ENCODE measurements at regions not wholly inside any gene's neighbourhood (a gene's known extent, or its start where the extent isn't known, plus 50 kb on each side); places are given as distances from the start of the nearest gene placed in this dataset.

DNA sequence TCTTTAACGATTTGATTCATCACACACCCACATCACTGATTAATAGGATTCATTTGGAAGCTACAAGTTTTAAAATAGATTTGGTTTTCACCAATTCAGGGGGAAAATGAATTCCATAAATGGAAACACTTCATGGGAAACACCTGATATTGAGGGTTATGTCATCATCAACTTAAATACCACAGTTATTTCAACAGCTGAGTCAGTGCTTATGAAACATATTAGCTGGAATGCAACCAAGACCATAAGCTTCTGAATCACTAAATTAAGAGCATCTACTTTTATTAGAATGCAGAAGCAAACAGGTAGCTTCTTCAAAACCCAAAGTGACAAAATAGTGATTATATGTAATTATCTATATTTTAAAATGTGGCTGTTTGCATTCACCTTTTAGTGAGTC lies 207.8 kb upstream of the DCAF8L1 start:
- TF ChIP-seq, protein P1, sequence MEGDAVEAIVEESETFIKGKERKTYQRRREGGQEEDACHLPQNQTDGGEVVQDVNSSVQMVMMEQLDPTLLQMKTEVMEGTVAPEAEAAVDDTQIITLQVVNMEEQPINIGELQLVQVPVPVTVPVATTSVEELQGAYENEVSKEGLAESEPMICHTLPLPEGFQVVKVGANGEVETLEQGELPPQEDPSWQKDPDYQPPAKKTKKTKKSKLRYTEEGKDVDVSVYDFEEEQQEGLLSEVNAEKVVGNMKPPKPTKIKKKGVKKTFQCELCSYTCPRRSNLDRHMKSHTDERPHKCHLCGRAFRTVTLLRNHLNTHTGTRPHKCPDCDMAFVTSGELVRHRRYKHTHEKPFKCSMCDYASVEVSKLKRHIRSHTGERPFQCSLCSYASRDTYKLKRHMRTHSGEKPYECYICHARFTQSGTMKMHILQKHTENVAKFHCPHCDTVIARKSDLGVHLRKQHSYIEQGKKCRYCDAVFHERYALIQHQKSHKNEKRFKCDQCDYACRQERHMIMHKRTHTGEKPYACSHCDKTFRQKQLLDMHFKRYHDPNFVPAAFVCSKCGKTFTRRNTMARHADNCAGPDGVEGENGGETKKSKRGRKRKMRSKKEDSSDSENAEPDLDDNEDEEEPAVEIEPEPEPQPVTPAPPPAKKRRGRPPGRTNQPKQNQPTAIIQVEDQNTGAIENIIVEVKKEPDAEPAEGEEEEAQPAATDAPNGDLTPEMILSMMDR (IDR thresholded peaks at IDR 0.05), result no peak
- TF ChIP-seq POLR2A (IDR thresholded peaks at IDR 0.05), result no peak
- no peaks in the 10 kb centered on the region for H3K4me1 ChIP-seq
- DNase-seq (no peak), ATAC-seq (no peak)
- H3K9me3 ChIP-seq, result no peaks in the 10 kb centered on the region
- H3K36me3 ChIP-seq, result no peaks in the 10 kb centered on the region
- 59% methylated on average over 1 of the region's 1 CpG for WGBS (ENCODE audit: insufficient coverage, low coverage, low lambda C conversion rate, missing lambda C conversion rate)
- intact Hi-C loops (cut with DNase I), result no loop called here
- H3K27me3 ChIP-seq, result no peaks in the 10 kb centered on the region
- H3K4me3 ChIP-seq, result no peak overlapping the region
- H3K27ac ChIP-seq, result no peak overlapping the region

DNA sequence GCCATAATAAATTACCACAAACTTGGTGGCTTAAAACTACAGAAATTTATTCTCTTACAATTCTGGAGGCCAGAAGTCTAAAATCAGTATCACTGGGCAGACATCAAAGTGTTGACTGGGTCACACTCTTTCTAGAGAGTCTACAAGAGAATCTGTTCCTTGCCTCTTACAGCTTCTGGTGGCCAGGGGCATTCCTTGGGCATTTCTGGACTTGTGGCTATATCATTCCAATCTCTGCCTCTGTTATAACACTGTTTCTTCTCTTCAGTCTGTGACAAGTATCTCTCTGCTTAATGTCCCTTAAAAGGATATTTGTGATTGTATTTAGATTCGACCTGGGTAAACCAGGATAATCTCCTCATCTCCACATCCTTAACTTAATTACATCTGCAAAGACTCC lies 207.3 kb upstream of the DCAF8L1 start:
- intact Hi-C loops (cut with DNase I), result no loop called here
- no peak for TF ChIP-seq POLR2A (IDR thresholded peaks at IDR 0.05)
- TF ChIP-seq, protein P1 (IDR thresholded peaks at IDR 0.05), result no peak
- no peak overlapping the region for H3K4me3 ChIP-seq
- no peaks in the 10 kb centered on the region for H3K27me3 ChIP-seq
- no peaks in the 10 kb centered on the region for H3K36me3 ChIP-seq
- DNase-seq (no peak), ATAC-seq (no peak)
- 33% methylated on average over 1 of the region's 1 CpG for WGBS (ENCODE audit: insufficient coverage, low coverage, low lambda C conversion rate, missing lambda C conversion rate)
- H3K4me1 ChIP-seq, result no peaks in the 10 kb centered on the region
- H3K27ac ChIP-seq, result no peak overlapping the region
- H3K9me3 ChIP-seq, result no peaks in the 10 kb centered on the region

DNA sequence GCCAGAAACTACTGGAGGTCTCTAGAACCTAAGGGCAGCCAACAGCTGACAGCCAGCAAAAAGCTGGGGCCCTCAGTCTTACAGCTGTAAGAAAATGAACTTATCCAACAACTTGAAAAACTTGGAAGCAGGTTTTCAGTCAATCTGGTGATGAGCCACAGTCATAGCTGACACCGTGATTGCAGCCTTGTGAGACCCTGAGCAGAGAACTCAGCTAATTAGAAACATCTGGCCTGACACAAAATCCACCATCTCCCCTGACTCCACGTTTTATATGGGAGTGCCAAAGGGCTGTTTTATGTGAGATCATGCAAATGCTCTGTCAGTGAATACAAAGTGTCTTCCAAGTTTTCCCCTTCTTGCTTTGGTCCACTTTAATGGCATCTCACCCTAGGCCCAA lies 198.8 kb upstream of the DCAF8L1 start:
- no peaks in the 10 kb centered on the region for H3K27me3 ChIP-seq
- WGBS (ENCODE audit: insufficient coverage, low coverage, low lambda C conversion rate, missing lambda C conversion rate), result 25% methylated on average over 1 of the region's 2 CpGs
- TF ChIP-seq, protein P1 (IDR thresholded peaks at IDR 0.05), result no peak
- TF ChIP-seq POLR2A (IDR thresholded peaks at IDR 0.05), result no peak
- no peaks in the 10 kb centered on the region for H3K36me3 ChIP-seq
- DNase-seq (no peak), ATAC-seq (no peak)
- H3K9me3 ChIP-seq, result no peaks in the 10 kb centered on the region
- H3K4me1 ChIP-seq, result no peaks in the 10 kb centered on the region
- no peak overlapping the region for H3K4me3 ChIP-seq
- no peak overlapping the region for H3K27ac ChIP-seq
- intact Hi-C loops (cut with DNase I), result no loop called here

DNA sequence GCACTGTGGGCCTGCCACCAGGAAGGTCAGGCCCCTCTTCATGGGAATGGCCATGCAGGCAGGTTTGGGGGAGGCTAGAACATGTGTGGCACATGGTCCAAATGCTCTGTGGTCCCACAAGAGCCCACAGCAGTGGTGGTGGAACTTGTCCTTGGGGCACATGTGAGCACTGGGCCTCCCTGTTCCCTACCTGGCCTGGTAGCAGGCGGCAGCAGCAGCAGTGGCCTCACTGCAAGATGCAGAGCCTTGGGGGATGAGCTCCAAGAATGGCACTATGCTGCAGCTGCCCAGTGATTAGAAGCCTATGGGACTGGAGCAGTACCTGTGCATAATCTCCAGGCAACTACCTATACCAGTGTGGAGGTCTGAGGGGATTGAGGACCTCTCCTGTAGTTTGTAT lies 197.0 kb upstream of the DCAF8L1 start:
- no CpG with 5 or more reads among the region's 1 CpG for WGBS (ENCODE audit: insufficient coverage, low coverage, low lambda C conversion rate, missing lambda C conversion rate)

More for the DNA sequence above, 197.0 kb upstream of the DCAF8L1 start:
- ATAC-seq (peak in 1 of 4 donors; percentile 14), DNase-seq (peak in 1 of 3 donors; percentile 35)
- H3K4me1 ChIP-seq, result no peaks in the 10 kb centered on the region
- no peaks in the 10 kb centered on the region for H3K27me3 ChIP-seq
- no peaks in the 10 kb centered on the region for H3K9me3 ChIP-seq
- H3K27ac ChIP-seq, result no peak overlapping the region
- TF ChIP-seq POLR2A (IDR thresholded peaks at IDR 0.05), result no peak
- TF ChIP-seq, protein P1 (IDR thresholded peaks at IDR 0.05), result no peak
- intact Hi-C loops (cut with DNase I), result no loop called here
- H3K36me3 ChIP-seq, result no peaks in the 10 kb centered on the region
- no peak overlapping the region for H3K4me3 ChIP-seq
